GM12891 (cell line): ENCODE measurements at regions not wholly inside any gene's neighbourhood (a gene's known extent, or its start where the extent isn't known, plus 50 kb on each side); places are given as distances from the start of the nearest gene placed in this dataset.

Experiments
- PAX5 ChIP-seq: IDR thresholded peaks from 2 replicates; pipeline ENCODE4 v1.6.1; 2011; ENCODE audit warnings: low read length, moderate library complexity, mild to moderate bottlenecking; ENCODE audit not compliant: insufficient read depth, severe bottlenecking
- POLR2A ChIP-seq: IDR thresholded peaks from 2 replicates; pipeline ENCODE4 v1.6.1; 2011; ENCODE audit warnings: low read depth, low read length, control low read depth
- POLR2AphosphoS5 ChIP-seq: IDR thresholded peaks from 2 replicates; pipeline ENCODE4 v1.6.1; 2011; ENCODE audit warnings: low read depth, low read length, control low read depth
- SPI1 ChIP-seq: IDR thresholded peaks from 2 replicates; pipeline ENCODE4 v1.6.1; 2011; ENCODE audit warnings: low read depth, low read length, control low read depth
- TAF1 ChIP-seq: IDR thresholded peaks from 2 replicates; pipeline ENCODE4 v1.6.1; 2011; ENCODE audit warnings: low read depth, low read length, control low read depth

GRCh38 chr4:181820553-181820952 lies 422.6 kb upstream of the TENM3 start:
- no peak for TF ChIP-seq POLR2A
- TF ChIP-seq POLR2AphosphoS5: no peak
- TF ChIP-seq TAF1: no peak
- no peak for TF ChIP-seq SPI1
- TF ChIP-seq PAX5: no peak
